ENCODE measurements at regions not wholly inside any gene's neighbourhood (a gene's known extent, or its start where the extent isn't known, plus 50 kb on each side); places are given as distances from the start of the nearest gene placed in this dataset.

GRCh38 chr4:27620886-27621285, 760.2 kb downstream of the STIM2 start:
- no peak overlapping the region for H3K27ac ChIP-seq (ENCODE audit: low read depth in 1 of 2, low read length in 2 of 2)
- H3K4me3 ChIP-seq (ENCODE audit: low read length), result no peak overlapping the region
- H3K9me3 ChIP-seq (ENCODE audit: control insufficient read depth in 1 of 2, insufficient read depth in 1 of 2, low read length in 2 of 2), result peaks cover 0 to 6% of the 10 kb centered on the region in 2 experiments
- DNase-seq, result no peak
- no peak for ATAC-seq (ENCODE audit: poor library complexity)
- no peaks in the 10 kb centered on the region for H3K36me3 ChIP-seq (ENCODE audit: insufficient read depth, low read length)
- no peak overlapping the region for H3K27ac Mint-ChIP-seq
- no peak for TF ChIP-seq CTCF (IDR thresholded peaks at IDR 0.05)
- H3K27me3 Mint-ChIP-seq, result no peaks in the 10 kb centered on the region
- H3K27me3 ChIP-seq (ENCODE audit: control insufficient read depth in 1 of 2, insufficient read depth in 2 of 2, low read length in 2 of 2), result no peaks in the 10 kb centered on the region
- CTCF ChIA-PET, result no interaction called here
- no peaks in the 10 kb centered on the region for H3K36me3 Mint-ChIP-seq (ENCODE audit: low read depth)
- intact Hi-C loops (cut with DNase I, micrococcal nuclease), result no loop called here
- no peak overlapping the region for H3K4me3 Mint-ChIP-seq
- no peaks in the 10 kb centered on the region for H3K4me1 Mint-ChIP-seq (ENCODE audit: low read depth)
- POLR2A ChIA-PET, result no interaction called here
- H3K9me3 Mint-ChIP-seq, result peaks cover 11% of the 10 kb centered on the region
- no peaks in the 10 kb centered on the region for H3K4me1 ChIP-seq (ENCODE audit: insufficient read depth, low read length)

- no peaks in the 10 kb centered on the region for H3K4me1 Mint-ChIP-seq (ENCODE audit: low read depth)
- ChIA-PET CTCF (no interaction called here), POLR2A (no interaction called here)
- no peaks in the 10 kb centered on the region for H3K36me3 Mint-ChIP-seq (ENCODE audit: low read depth)
- DNase-seq (no peak), ATAC-seq (ENCODE audit: poor library complexity) (no peak)
- no peak overlapping the region for H3K4me3 ChIP-seq (ENCODE audit: low read length)
- no peak for TF ChIP-seq CTCF (IDR thresholded peaks at IDR 0.05)
- no peaks in the 10 kb centered on the region for H3K36me3 ChIP-seq (ENCODE audit: insufficient read depth, low read length)
- peaks cover 14% of the 10 kb centered on the region for H3K9me3 Mint-ChIP-seq
- no peaks in the 10 kb centered on the region for H3K27me3 Mint-ChIP-seq
- intact Hi-C loops (cut with DNase I, micrococcal nuclease), result no loop called here
- peaks cover 0 to 6% of the 10 kb centered on the region in 2 experiments for H3K9me3 ChIP-seq (ENCODE audit: control insufficient read depth in 1 of 2, insufficient read depth in 1 of 2, low read length in 2 of 2)
- H3K4me1 ChIP-seq (ENCODE audit: insufficient read depth, low read length), result no peaks in the 10 kb centered on the region
- H3K27me3 ChIP-seq (ENCODE audit: control insufficient read depth in 1 of 2, insufficient read depth in 2 of 2, low read length in 2 of 2), result no peaks in the 10 kb centered on the region
- H3K27ac ChIP-seq (ENCODE audit: low read depth in 1 of 2, low read length in 2 of 2), result no peak overlapping the region
- H3K27ac Mint-ChIP-seq, result no peak overlapping the region
- no peak overlapping the region for H3K4me3 Mint-ChIP-seq
Measured at GRCh38 chr4:27624749-27625148, 764.1 kb downstream of the STIM2 start.

- H3K4me1 ChIP-seq (ENCODE audit: insufficient read depth, low read length), result no peaks in the 10 kb centered on the region
- peaks cover 7% of the 10 kb centered on the region for H3K9me3 Mint-ChIP-seq
- no peak overlapping the region for H3K4me3 ChIP-seq (ENCODE audit: low read length)
- H3K27ac Mint-ChIP-seq, result no peak overlapping the region
- no peaks in the 10 kb centered on the region for H3K9me3 ChIP-seq (ENCODE audit: control insufficient read depth in 1 of 2, insufficient read depth in 1 of 2, low read length in 2 of 2)
- intact Hi-C loops (cut with DNase I, micrococcal nuclease), result no loop called here
- no peak for TF ChIP-seq CTCF (IDR thresholded peaks at IDR 0.05)
- no peaks in the 10 kb centered on the region for H3K36me3 ChIP-seq (ENCODE audit: insufficient read depth, low read length)
- CTCF ChIA-PET, result no interaction called here
- no peak overlapping the region for H3K27ac ChIP-seq (ENCODE audit: low read depth in 1 of 2, low read length in 2 of 2)
- no peak for ATAC-seq (ENCODE audit: poor library complexity)
- no peaks in the 10 kb centered on the region for H3K27me3 ChIP-seq (ENCODE audit: control insufficient read depth in 1 of 2, insufficient read depth in 2 of 2, low read length in 2 of 2)
- no peaks in the 10 kb centered on the region for H3K36me3 Mint-ChIP-seq (ENCODE audit: low read depth)
- no peak overlapping the region for H3K4me3 Mint-ChIP-seq
- no peaks in the 10 kb centered on the region for H3K4me1 Mint-ChIP-seq (ENCODE audit: low read depth)
- DNase-seq, result no peak
- POLR2A ChIA-PET, result no interaction called here
- no peaks in the 10 kb centered on the region for H3K27me3 Mint-ChIP-seq
Measured at GRCh38 chr4:27628609-27629008, 768.0 kb downstream of the STIM2 start.

Data from CD4-positive, alpha-beta T cell (primary cell).